ENCODE measurements at regions not wholly inside any gene's neighbourhood (a gene's known extent, or its start where the extent isn't known, plus 50 kb on each side); places are given as distances from the start of the nearest gene placed in this dataset.

DNA sequence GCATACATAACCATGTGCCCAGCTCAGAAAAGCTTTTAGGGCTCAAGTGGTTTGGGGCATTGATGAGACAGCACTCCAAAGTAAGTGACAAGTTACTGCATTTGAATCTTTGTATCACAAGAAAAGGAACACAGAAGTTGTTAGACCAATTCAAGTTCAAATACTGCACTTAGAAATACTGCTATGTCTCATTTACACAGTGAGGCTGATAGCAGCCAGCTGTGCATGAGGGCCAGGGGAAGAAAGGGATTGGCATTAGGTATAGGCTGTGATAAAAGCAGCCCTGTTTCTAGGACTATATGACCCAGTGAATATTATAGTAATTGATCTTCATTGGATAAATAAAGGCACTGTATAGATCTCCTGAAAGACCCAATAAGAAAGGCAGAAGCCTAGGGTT, 197.8 kb upstream of the SORCS1 start:
- DNase-seq (ENCODE audit: low spot score), result no peak
- no peak for TF ChIP-seq YY1 (IDR thresholded peaks at IDR 0.05)
- H3K9me3 ChIP-seq (ENCODE audit: control insufficient read depth in 4 of 4, low read length in 3 of 4), result no peaks in the 10 kb centered on the region
- H3K27ac ChIP-seq (ENCODE audit: low read depth in 1 of 2, low read length in 2 of 2), result no peak overlapping the region
- no peaks in the 10 kb centered on the region for H3K36me3 ChIP-seq (ENCODE audit: control insufficient read depth in 4 of 4, insufficient read depth in 3 of 4, low read depth in 1 of 4, low read length in 3 of 4)
- no peaks in the 10 kb centered on the region for H3K27me3 ChIP-seq (ENCODE audit: control insufficient read depth in 4 of 4, insufficient read depth in 4 of 4, low read length in 3 of 4)
- H3K4me1 ChIP-seq (ENCODE audit: control insufficient read depth in 4 of 4, insufficient read depth in 4 of 4, low read length in 3 of 4), result no peaks in the 10 kb centered on the region
- H3K4me3 ChIP-seq (ENCODE audit: low read depth in 1 of 3, low read length in 3 of 3), result no peak overlapping the region
- H3K9ac ChIP-seq (ENCODE audit: low read depth in 1 of 2, low read length in 2 of 2), result no peak overlapping the region

DNA sequence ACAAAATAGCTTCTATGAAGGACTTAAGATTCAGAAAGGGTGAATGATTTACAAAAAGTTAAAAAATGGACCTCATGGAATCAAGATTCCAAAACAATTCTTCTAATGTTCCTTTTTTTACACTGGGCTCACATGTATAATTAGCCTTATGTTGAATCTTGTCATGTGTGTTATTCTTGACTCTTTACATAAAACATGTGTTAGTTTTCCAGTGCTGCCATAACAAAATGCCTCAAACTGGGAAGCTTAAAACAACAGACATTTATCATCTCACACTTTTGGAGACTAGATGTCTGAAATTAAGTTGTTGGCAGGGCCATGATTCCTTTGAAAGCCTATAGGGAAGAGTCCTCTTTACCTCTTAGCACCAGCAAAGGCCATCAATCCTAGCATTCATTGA, 192.5 kb upstream of the SORCS1 start:
- no peaks in the 10 kb centered on the region for H3K4me1 ChIP-seq (ENCODE audit: control insufficient read depth in 4 of 4, insufficient read depth in 4 of 4, low read length in 3 of 4)
- no peak for DNase-seq (ENCODE audit: low spot score)
- no peak overlapping the region for H3K27ac ChIP-seq (ENCODE audit: low read depth in 1 of 2, low read length in 2 of 2)
- TF ChIP-seq YY1 (IDR thresholded peaks at IDR 0.05), result no peak
- TF ChIP-seq, protein P1, sequence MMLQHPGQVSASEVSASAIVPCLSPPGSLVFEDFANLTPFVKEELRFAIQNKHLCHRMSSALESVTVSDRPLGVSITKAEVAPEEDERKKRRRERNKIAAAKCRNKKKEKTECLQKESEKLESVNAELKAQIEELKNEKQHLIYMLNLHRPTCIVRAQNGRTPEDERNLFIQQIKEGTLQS (IDR thresholded peaks at IDR 0.05), result no peak
- TF ChIP-seq JUND (IDR thresholded peaks at IDR 0.05), result no peak
- TF ChIP-seq ZBTB33 (IDR thresholded peaks at IDR 0.05), result no peak
- TF ChIP-seq FOXA2 (IDR thresholded peaks at IDR 0.05), result no peak
- no peak for TF ChIP-seq REST (IDR thresholded peaks at IDR 0.05)
- no peak for TF ChIP-seq HNF4G (IDR thresholded peaks at IDR 0.05)
- TF ChIP-seq MAX (IDR thresholded peaks at IDR 0.05), result no peak
- TF ChIP-seq GABPA (IDR thresholded peaks at IDR 0.05 in 1 of 2, conservative IDR thresholded peaks at IDR 0.05 in 1 of 2), result no peak
- TF ChIP-seq EGR1 (IDR thresholded peaks at IDR 0.05; ENCODE audit: low read depth in 2 of 2), result no peak
- TF ChIP-seq TAF1 (conservative IDR thresholded peaks at IDR 0.05), result no peak
- TF ChIP-seq SP1 (IDR thresholded peaks at IDR 0.05), result no peak
- TF ChIP-seq RXRA (IDR thresholded peaks at IDR 0.05), result no peak
- TF ChIP-seq FOXA1 (IDR thresholded peaks at IDR 0.05), result no peak
- no peak for TF ChIP-seq NR2F2 (IDR thresholded peaks at IDR 0.05)
- TF ChIP-seq CTCF (IDR thresholded peaks at IDR 0.05; ENCODE audit: low read depth, low read length, missing input control), result no peak
- TF ChIP-seq RAD21 (IDR thresholded peaks at IDR 0.05), result no peak
- TF ChIP-seq HNF4A (conservative IDR thresholded peaks at IDR 0.05), result no peak
- H3K9ac ChIP-seq (ENCODE audit: low read depth in 1 of 2, low read length in 2 of 2), result no peak overlapping the region
- no peaks in the 10 kb centered on the region for H3K36me3 ChIP-seq (ENCODE audit: control insufficient read depth in 4 of 4, insufficient read depth in 3 of 4, low read depth in 1 of 4, low read length in 3 of 4)
- no peaks in the 10 kb centered on the region for H3K27me3 ChIP-seq (ENCODE audit: control insufficient read depth in 4 of 4, insufficient read depth in 4 of 4, low read length in 3 of 4)
- no peaks in the 10 kb centered on the region for H3K9me3 ChIP-seq (ENCODE audit: control insufficient read depth in 4 of 4, low read length in 3 of 4)
- H3K4me3 ChIP-seq (ENCODE audit: low read depth in 1 of 3, low read length in 3 of 3), result no peak overlapping the region

All from liver (tissue), 7 donors.